WTC11 (cell line): ENCODE measurements at regions not wholly inside any gene's neighbourhood (a gene's known extent, or its start where the extent isn't known, plus 50 kb on each side); places are given as distances from the start of the nearest gene placed in this dataset.

ENCODE experiments used
- ATAC-seq: fragments of 200-7000 bp; cut with Tn5 transposase; 2 replicates; pipeline ENCODE4 v1.10.0; 2021; ENCODE audit warnings: mild to moderate bottlenecking, moderate library complexity
- CTCF ChIA-PET: fragments of 300-600 bp; sonication (Branson Sonifier 250); formaldehyde crosslinking; loops from one replicate; lab custom pipeline; 2021; ENCODE audit warnings: antibody characterized with exemption; lab: Charles Lee
- POLR2A ChIA-PET: fragments of 350-600 bp; sonication (Branson Sonifier 250); formaldehyde crosslinking; loops from one replicate; lab custom pipeline; 2021; ENCODE audit warnings: antibody characterized with exemption; lab: Charles Lee
- DNase-seq: peaks from one replicate; pipeline ENCODE4 v3.0.0; 2021; ENCODE audit warnings: low spot score
- H3K27ac Mint-ChIP-seq: 2 replicates; pipeline ENCODE4 v1.8.0; 2021; ENCODE audit warnings: mixed read lengths
- H3K27me3 Mint-ChIP-seq: 2 replicates; pipeline ENCODE4 v1.8.0; 2021; ENCODE audit warnings: low read depth, mild to moderate bottlenecking, moderate library complexity, mixed read lengths
- H3K36me3 Mint-ChIP-seq: 2 replicates; pipeline ENCODE4 v1.8.0; 2021; ENCODE audit warnings: mixed read lengths
- H3K4me1 Mint-ChIP-seq: 2 replicates; pipeline ENCODE4 v1.8.0; 2022; ENCODE audit warnings: mixed read lengths
- H3K4me3 Mint-ChIP-seq: 2 replicates; pipeline ENCODE4 v1.8.0; 2021; ENCODE audit warnings: mild to moderate bottlenecking, moderate library complexity, mixed read lengths
- H3K9me3 Mint-ChIP-seq: 2 replicates; pipeline ENCODE4 v1.8.0; 2021; ENCODE audit warnings: mixed read lengths
- ELF4 ChIP-seq: sonication (generic); formaldehyde crosslinking; IDR thresholded peaks from 2 replicates; pipeline ENCODE4 v1.8.1; 2022; ENCODE audit warnings: low read depth, mild to moderate bottlenecking, moderate library complexity, missing genetic modification reagents
- GRHL2 ChIP-seq: fragments of 250-450 bp; sonication (Bioruptor Pico); IDR thresholded peaks from 2 replicates; pipeline ENCODE4 v1.8.0; 2022; ENCODE audit warnings: mild to moderate bottlenecking, moderate library complexity; ENCODE audit not compliant: insufficient replicate concordance, severe bottlenecking
- GTF2I ChIP-seq: fragments of 250-450 bp; sonication (Bioruptor Pico); conservative IDR thresholded peaks from 2 replicates; pipeline ENCODE4 v1.4.0; 2021; ENCODE audit warnings: mild to moderate bottlenecking
- SOX15 ChIP-seq: fragments of 250-450 bp; sonication (Bioruptor Pico); IDR thresholded peaks from 2 replicates; pipeline ENCODE4 v1.9.0; 2021; ENCODE audit warnings: mild to moderate bottlenecking
- ZNF121 ChIP-seq: sonication (generic); formaldehyde crosslinking; IDR thresholded peaks from 2 replicates; pipeline ENCODE4 v1.8.0; 2023; ENCODE audit warnings: missing genetic modification reagents
- ZNF263 ChIP-seq: sonication (generic); formaldehyde crosslinking; IDR thresholded peaks from 2 replicates; pipeline ENCODE4 v1.8.1; 2022; ENCODE audit warnings: low read depth, mild to moderate bottlenecking, moderate library complexity, missing genetic modification reagents
- ZNF416 ChIP-seq: fragments of 250-450 bp; sonication (Bioruptor Pico); IDR thresholded peaks from 2 replicates; pipeline ENCODE4 v1.9.0; 2021; ENCODE audit warnings: mild to moderate bottlenecking, inconsistent platforms
- TF ChIP-seq, protein P1 (sequence below): sonication (generic); formaldehyde crosslinking; conservative IDR thresholded peaks from 2 replicates; pipeline ENCODE4 v1.8.1; 2023; ENCODE audit warnings: mild to moderate bottlenecking, low read depth, missing genetic modification reagents, moderate library complexity
- TF ChIP-seq, protein P2 (sequence below): fragments of 200-600 bp; IDR thresholded peaks from 2 replicates; pipeline ENCODE4 v1.8.0; 2022; ENCODE audit warnings: antibody characterized with exemption
- TF ChIP-seq, protein P3 (sequence below): sonication (generic); formaldehyde crosslinking; IDR thresholded peaks from 2 replicates; pipeline ENCODE4 v1.8.0; 2023; ENCODE audit warnings: mild to moderate bottlenecking, missing genetic modification reagents
- TF ChIP-seq, protein P4 (sequence below): fragments of 250-450 bp; sonication (Bioruptor Pico); IDR thresholded peaks from 2 replicates; pipeline ENCODE4 v1.9.0; 2021; ENCODE audit warnings: mild to moderate bottlenecking
- TF ChIP-seq, protein P5 (sequence below): sonication (generic); formaldehyde crosslinking; IDR thresholded peaks from 2 replicates; pipeline ENCODE4 v1.8.1; 2022; ENCODE audit warnings: low read depth, missing genetic modification reagents, borderline replicate concordance
- TF ChIP-seq, protein P6 (sequence below): sonication (generic); formaldehyde crosslinking; IDR thresholded peaks from 2 replicates; pipeline ENCODE4 v1.8.1; 2022; ENCODE audit warnings: missing genetic modification reagents, borderline replicate concordance

DNA sequence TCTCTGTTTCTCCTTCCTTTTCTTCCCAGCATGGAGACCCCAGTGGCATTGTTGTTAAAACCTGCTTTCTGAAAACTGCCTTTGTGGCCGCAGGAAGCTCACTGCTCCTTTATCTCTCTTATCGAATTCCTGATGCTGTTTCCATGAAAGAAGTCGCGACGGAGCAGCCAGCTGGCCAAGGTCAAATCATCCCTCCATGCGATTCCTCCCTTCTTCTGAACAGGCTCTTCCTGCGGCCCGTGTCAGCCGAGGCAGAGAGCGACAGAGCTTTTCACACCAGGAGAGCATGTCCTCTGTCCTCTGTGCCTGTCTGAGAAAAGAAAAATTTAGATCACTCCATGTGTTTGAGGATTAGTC is 242.1 kb upstream of the PITRM1 start:
- DNase-seq (no peak), ATAC-seq (no peak)
- Mint-ChIP-seq H3K9me3 (peaks cover 6% of the 10 kb centered on the region), H3K4me3 (no peak overlapping the region), H3K36me3 (peaks cover 4% of the 10 kb centered on the region), H3K27me3 (no peaks in the 10 kb centered on the region), H3K27ac (no peak overlapping the region)
- ChIA-PET POLR2A (no interaction called here), CTCF (no interaction called here)
- TF ChIP-seq, protein P1, sequence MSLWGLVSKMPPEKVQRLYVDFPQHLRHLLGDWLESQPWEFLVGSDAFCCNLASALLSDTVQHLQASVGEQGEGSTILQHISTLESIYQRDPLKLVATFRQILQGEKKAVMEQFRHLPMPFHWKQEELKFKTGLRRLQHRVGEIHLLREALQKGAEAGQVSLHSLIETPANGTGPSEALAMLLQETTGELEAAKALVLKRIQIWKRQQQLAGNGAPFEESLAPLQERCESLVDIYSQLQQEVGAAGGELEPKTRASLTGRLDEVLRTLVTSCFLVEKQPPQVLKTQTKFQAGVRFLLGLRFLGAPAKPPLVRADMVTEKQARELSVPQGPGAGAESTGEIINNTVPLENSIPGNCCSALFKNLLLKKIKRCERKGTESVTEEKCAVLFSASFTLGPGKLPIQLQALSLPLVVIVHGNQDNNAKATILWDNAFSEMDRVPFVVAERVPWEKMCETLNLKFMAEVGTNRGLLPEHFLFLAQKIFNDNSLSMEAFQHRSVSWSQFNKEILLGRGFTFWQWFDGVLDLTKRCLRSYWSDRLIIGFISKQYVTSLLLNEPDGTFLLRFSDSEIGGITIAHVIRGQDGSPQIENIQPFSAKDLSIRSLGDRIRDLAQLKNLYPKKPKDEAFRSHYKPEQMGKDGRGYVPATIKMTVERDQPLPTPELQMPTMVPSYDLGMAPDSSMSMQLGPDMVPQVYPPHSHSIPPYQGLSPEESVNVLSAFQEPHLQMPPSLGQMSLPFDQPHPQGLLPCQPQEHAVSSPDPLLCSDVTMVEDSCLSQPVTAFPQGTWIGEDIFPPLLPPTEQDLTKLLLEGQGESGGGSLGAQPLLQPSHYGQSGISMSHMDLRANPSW = no peak
- TF ChIP-seq, protein P2, sequence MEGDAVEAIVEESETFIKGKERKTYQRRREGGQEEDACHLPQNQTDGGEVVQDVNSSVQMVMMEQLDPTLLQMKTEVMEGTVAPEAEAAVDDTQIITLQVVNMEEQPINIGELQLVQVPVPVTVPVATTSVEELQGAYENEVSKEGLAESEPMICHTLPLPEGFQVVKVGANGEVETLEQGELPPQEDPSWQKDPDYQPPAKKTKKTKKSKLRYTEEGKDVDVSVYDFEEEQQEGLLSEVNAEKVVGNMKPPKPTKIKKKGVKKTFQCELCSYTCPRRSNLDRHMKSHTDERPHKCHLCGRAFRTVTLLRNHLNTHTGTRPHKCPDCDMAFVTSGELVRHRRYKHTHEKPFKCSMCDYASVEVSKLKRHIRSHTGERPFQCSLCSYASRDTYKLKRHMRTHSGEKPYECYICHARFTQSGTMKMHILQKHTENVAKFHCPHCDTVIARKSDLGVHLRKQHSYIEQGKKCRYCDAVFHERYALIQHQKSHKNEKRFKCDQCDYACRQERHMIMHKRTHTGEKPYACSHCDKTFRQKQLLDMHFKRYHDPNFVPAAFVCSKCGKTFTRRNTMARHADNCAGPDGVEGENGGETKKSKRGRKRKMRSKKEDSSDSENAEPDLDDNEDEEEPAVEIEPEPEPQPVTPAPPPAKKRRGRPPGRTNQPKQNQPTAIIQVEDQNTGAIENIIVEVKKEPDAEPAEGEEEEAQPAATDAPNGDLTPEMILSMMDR = no peak
- no peak for TF ChIP-seq ZNF416
- TF ChIP-seq, protein P3, sequence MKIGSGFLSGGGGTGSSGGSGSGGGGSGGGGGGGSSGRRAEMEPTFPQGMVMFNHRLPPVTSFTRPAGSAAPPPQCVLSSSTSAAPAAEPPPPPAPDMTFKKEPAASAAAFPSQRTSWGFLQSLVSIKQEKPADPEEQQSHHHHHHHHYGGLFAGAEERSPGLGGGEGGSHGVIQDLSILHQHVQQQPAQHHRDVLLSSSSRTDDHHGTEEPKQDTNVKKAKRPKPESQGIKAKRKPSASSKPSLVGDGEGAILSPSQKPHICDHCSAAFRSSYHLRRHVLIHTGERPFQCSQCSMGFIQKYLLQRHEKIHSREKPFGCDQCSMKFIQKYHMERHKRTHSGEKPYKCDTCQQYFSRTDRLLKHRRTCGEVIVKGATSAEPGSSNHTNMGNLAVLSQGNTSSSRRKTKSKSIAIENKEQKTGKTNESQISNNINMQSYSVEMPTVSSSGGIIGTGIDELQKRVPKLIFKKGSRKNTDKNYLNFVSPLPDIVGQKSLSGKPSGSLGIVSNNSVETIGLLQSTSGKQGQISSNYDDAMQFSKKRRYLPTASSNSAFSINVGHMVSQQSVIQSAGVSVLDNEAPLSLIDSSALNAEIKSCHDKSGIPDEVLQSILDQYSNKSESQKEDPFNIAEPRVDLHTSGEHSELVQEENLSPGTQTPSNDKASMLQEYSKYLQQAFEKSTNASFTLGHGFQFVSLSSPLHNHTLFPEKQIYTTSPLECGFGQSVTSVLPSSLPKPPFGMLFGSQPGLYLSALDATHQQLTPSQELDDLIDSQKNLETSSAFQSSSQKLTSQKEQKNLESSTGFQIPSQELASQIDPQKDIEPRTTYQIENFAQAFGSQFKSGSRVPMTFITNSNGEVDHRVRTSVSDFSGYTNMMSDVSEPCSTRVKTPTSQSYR (CRISPR knock-in tag) = no peak
- no peak for TF ChIP-seq ZNF121 (CRISPR knock-in tag)
- no peak for TF ChIP-seq GTF2I (CRISPR knock-in tag)
- TF ChIP-seq, all 79 proteins: peak for 0
- peaks cover 10% of the 10 kb centered on the region; the same call in 1 of the 2 replicates for H3K4me1 Mint-ChIP-seq

DNA sequence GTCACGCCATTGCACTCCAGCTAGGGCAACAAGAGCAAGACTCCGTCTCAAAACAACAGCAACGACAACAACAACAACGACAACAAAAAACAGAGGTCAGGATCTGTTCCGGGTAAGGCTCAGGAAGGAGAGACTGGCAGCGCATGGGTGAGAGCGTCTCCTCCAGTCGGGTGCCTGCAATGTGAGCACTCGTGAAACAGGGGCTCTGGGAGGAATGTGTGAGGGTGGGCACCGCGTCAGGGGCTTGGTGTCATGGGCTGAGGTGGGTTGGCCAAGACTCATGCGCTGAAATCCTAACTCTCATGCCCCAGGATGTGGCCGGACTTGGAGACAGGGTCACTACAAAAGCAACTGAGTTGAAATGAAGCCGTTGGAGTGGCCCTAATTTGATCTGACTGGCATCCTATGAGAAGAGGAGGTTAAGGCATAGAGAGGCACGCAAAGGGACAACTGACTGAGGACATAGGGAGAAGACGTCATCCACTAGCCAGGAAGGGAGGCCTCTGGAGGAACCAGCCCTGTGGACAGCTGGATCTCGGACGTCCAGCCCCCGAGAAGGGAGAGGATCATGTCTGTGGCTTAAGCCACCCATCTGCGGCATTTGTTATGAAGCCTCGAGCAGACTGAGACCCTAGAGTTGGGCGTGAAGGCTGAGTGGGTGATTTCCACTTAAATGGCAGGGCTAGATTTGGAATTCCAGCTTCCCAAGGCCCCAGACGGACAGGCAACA is 241.5 kb upstream of the PITRM1 start:
- Mint-ChIP-seq H3K27ac (no peak overlapping the region), H3K27me3 (no peaks in the 10 kb centered on the region), H3K9me3 (peaks cover 6% of the 10 kb centered on the region), H3K4me1 (peaks cover 10% of the 10 kb centered on the region; the same call in 1 of the 2 replicates), H3K36me3 (peaks cover 4% of the 10 kb centered on the region), H3K4me3 (no peak overlapping the region)
- no peak for DNase-seq
- CTCF ChIA-PET = no interaction called here
- no peak for ATAC-seq
- TF ChIP-seq SOX15 (CRISPR knock-in tag) (no peak), ELF4 (CRISPR knock-in tag) (no peak), GRHL2 (CRISPR knock-in tag) (no peak), ZNF263 (CRISPR knock-in tag) (no peak)
- TF ChIP-seq, protein P4, sequence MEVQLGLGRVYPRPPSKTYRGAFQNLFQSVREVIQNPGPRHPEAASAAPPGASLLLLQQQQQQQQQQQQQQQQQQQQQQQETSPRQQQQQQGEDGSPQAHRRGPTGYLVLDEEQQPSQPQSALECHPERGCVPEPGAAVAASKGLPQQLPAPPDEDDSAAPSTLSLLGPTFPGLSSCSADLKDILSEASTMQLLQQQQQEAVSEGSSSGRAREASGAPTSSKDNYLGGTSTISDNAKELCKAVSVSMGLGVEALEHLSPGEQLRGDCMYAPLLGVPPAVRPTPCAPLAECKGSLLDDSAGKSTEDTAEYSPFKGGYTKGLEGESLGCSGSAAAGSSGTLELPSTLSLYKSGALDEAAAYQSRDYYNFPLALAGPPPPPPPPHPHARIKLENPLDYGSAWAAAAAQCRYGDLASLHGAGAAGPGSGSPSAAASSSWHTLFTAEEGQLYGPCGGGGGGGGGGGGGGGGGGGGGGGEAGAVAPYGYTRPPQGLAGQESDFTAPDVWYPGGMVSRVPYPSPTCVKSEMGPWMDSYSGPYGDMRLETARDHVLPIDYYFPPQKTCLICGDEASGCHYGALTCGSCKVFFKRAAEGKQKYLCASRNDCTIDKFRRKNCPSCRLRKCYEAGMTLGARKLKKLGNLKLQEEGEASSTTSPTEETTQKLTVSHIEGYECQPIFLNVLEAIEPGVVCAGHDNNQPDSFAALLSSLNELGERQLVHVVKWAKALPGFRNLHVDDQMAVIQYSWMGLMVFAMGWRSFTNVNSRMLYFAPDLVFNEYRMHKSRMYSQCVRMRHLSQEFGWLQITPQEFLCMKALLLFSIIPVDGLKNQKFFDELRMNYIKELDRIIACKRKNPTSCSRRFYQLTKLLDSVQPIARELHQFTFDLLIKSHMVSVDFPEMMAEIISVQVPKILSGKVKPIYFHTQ (CRISPR knock-in tag) = no peak
- TF ChIP-seq, protein P5, sequence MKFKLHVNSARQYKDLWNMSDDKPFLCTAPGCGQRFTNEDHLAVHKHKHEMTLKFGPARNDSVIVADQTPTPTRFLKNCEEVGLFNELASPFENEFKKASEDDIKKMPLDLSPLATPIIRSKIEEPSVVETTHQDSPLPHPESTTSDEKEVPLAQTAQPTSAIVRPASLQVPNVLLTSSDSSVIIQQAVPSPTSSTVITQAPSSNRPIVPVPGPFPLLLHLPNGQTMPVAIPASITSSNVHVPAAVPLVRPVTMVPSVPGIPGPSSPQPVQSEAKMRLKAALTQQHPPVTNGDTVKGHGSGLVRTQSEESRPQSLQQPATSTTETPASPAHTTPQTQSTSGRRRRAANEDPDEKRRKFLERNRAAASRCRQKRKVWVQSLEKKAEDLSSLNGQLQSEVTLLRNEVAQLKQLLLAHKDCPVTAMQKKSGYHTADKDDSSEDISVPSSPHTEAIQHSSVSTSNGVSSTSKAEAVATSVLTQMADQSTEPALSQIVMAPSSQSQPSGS (CRISPR knock-in tag) = no peak
- TF ChIP-seq, protein P6, sequence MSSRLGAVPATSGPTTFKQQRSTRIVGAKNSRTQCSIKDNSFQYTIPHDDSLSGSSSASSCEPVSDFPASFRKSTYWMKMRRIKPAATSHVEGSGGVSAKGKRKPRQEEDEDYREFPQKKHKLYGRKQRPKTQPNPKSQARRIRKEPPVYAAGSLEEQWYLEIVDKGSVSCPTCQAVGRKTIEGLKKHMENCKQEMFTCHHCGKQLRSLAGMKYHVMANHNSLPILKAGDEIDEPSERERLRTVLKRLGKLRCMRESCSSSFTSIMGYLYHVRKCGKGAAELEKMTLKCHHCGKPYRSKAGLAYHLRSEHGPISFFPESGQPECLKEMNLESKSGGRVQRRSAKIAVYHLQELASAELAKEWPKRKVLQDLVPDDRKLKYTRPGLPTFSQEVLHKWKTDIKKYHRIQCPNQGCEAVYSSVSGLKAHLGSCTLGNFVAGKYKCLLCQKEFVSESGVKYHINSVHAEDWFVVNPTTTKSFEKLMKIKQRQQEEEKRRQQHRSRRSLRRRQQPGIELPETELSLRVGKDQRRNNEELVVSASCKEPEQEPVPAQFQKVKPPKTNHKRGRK (CRISPR knock-in tag) = no peak
- TF ChIP-seq, protein P1 = no peak
- POLR2A ChIA-PET = no interaction called here
